SK-N-SH (cell line): ENCODE measurements at regions not wholly inside any gene's neighbourhood (a gene's known extent, or its start where the extent isn't known, plus 50 kb on each side); places are given as distances from the start of the nearest gene placed in this dataset.

Source experiments
- CTCF ChIA-PET: fragments of 300-600, 350-600 bp; formaldehyde crosslinking; extraction: SDS; loops from one replicate; lab custom pipeline; 2021; lab: Yijun Ruan, JAX
- POLR2A ChIA-PET: fragments of 350-600 bp; sonication (Branson Sonifier 250); formaldehyde crosslinking; extraction: SDS; loops from one replicate; lab custom pipeline; 2020; ENCODE audit warnings: antibody characterized with exemption, inconsistent platforms; lab: Yijun Ruan, JAX
- DNase-seq: peaks from one replicate; pipeline ENCODE4 v3.0.0; 2012
- H2AFZ ChIP-seq: fragments of 200-600 bp; sonication (generic); 2 replicates; pipeline ENCODE4 v1.8.1; 2016; ENCODE audit warnings: antibody characterized with exemption, mild to moderate bottlenecking, low read depth
- H3F3A ChIP-seq: fragments of 200-600 bp; sonication (generic); replicated peaks from 2 replicates; pipeline ENCODE3; 2016; ENCODE audit warnings: antibody characterized with exemption, mild to moderate bottlenecking; ENCODE audit not compliant: insufficient read depth
- H3K27ac ChIP-seq, 2 experiments: fragments of 200-500 bp in 1 of 2; fragments of 200-600 bp in 1 of 2; sonication (Bioruptor generic) in 1 of 2; sonication (generic), shearing (Covaris generic) in 1 of 2; 2 replicates each; pipeline versions ENCODE4 v1.5.1 to v1.6.1; 2014 to 2016; ENCODE audit warnings: low read depth in 2 of 2, inconsistent platforms in 1 of 2, low read length in 1 of 2, mild to moderate bottlenecking in 1 of 2, mixed read lengths in 1 of 2
- H3K27me3 ChIP-seq: fragments of 200-600 bp; sonication (generic), shearing (Covaris generic); 2 replicates; pipeline ENCODE4 v1.6.1; 2016; ENCODE audit warnings: mixed run types; ENCODE audit not compliant: insufficient read depth
- H3K36me3 ChIP-seq, 2 experiments: fragments of 200-500 bp in 1 of 2; fragments of 200-600 bp in 1 of 2; sonication (Bioruptor generic) in 1 of 2; sonication (generic) in 1 of 2; replicated peaks in 1 of 2; 2 replicates each; pipeline versions ENCODE3 to v1.5.1; 2014 to 2016; ENCODE audit warnings: low read length in 1 of 2, mild to moderate bottlenecking in 1 of 2; ENCODE audit not compliant: insufficient read depth in 2 of 2, control insufficient read depth in 1 of 2
- H3K4me1 ChIP-seq, 2 experiments: fragments of 200-500 bp in 1 of 2; fragments of 200-600 bp in 1 of 2; sonication (Bioruptor generic) in 1 of 2; sonication (generic), shearing (Covaris generic) in 1 of 2; 2 replicates each; pipeline versions ENCODE4 v1.5.1 to v1.6.1; 2014 to 2016; ENCODE audit warnings: low read depth in 1 of 2, low read length in 1 of 2, mixed run types in 1 of 2; ENCODE audit not compliant: insufficient read depth in 2 of 2, control insufficient read depth in 1 of 2
- H3K4me2 ChIP-seq: fragments of 200-600 bp; sonication (generic), shearing (Covaris generic); 2 replicates; pipeline ENCODE4 v1.6.1; 2017; ENCODE audit warnings: mixed run types
- H3K4me3 ChIP-seq, 2 experiments: fragments of 200-500 bp in 1 of 2; fragments of 200-600 bp in 1 of 2; sonication (Bioruptor generic) in 1 of 2; sonication (generic), shearing (Covaris generic) in 1 of 2; 2 replicates each; pipeline versions ENCODE4 v1.5.1 to v1.8.1; 2014 to 2016; ENCODE audit warnings: low read depth in 2 of 2, inconsistent platforms in 1 of 2, low read length in 1 of 2, mild to moderate bottlenecking in 1 of 2, mixed read lengths in 1 of 2, moderate library complexity in 1 of 2
- H3K79me2 ChIP-seq: fragments of 200-600 bp; sonication (generic); 2 replicates; pipeline ENCODE4 v1.8.1; 2017; ENCODE audit warnings: mild to moderate bottlenecking; ENCODE audit not compliant: insufficient read depth
- H3K9ac ChIP-seq: fragments of 200-600 bp; sonication (generic); 2 replicates; pipeline ENCODE4 v1.6.1; 2017; ENCODE audit warnings: mixed run types
- H3K9me2 ChIP-seq: fragments of 200-600 bp; sonication (generic); 2 replicates; pipeline ENCODE4 v1.6.1; 2017; ENCODE audit warnings: mixed run types
- H3K9me3 ChIP-seq: fragments of 200-600 bp; sonication (generic); 2 replicates; pipeline ENCODE4 v1.6.1; 2017; ENCODE audit warnings: mixed run types, mild to moderate bottlenecking, moderate library complexity
- H4K20me1 ChIP-seq: fragments of 200-600 bp; sonication (generic); 2 replicates; pipeline ENCODE4 v1.6.1; 2017; ENCODE audit warnings: mild to moderate bottlenecking, mixed run types; ENCODE audit not compliant: insufficient read depth
- CHD2 ChIP-seq: fragments of 150-350 bp; IDR thresholded peaks from 2 replicates; pipeline ENCODE4 v1.6.1; 2018; ENCODE audit warnings: low read length; ENCODE audit not compliant: partially characterized antibody
- FOXM1 ChIP-seq: IDR thresholded peaks from 2 replicates; pipeline ENCODE4 v1.4.0; 2012; ENCODE audit warnings: low read depth, mild to moderate bottlenecking
- GATA2 ChIP-seq: sonication (generic); formaldehyde crosslinking; IDR thresholded peaks from 2 replicates; pipeline ENCODE4 v1.5.0; 2020; ENCODE audit warnings: mild to moderate bottlenecking, missing genetic modification reagents
- JUND ChIP-seq: IDR thresholded peaks from 2 replicates; pipeline ENCODE4 v1.4.0; 2012
- MAX ChIP-seq: IDR thresholded peaks from 2 replicates; pipeline ENCODE4 v1.4.0; 2012; ENCODE audit warnings: low read depth
- MEF2A ChIP-seq: IDR thresholded peaks from 2 replicates; pipeline ENCODE4 v1.4.0; 2012; ENCODE audit warnings: low read depth, borderline replicate concordance
- NFIC ChIP-seq: IDR thresholded peaks from 2 replicates; pipeline ENCODE4 v1.4.0; 2012; ENCODE audit warnings: borderline replicate concordance
- RAD21 ChIP-seq: IDR thresholded peaks from 2 replicates; pipeline ENCODE4 v1.6.1; 2012; ENCODE audit warnings: mild to moderate bottlenecking, low read length
- RCOR1 ChIP-seq: fragments of 150-350 bp; IDR thresholded peaks from 2 replicates; pipeline ENCODE4 v1.6.1; 2017; ENCODE audit warnings: antibody characterized with exemption, low read length
- REST ChIP-seq: IDR thresholded peaks from 2 replicates; pipeline ENCODE4 v1.6.1; 2012; ENCODE audit warnings: mild to moderate bottlenecking, low read depth, low read length, moderate library complexity
- RFX5 ChIP-seq: IDR thresholded peaks from 2 replicates; pipeline ENCODE4 v1.6.1; 2012; ENCODE audit warnings: mild to moderate bottlenecking, improper control_type of control experiment, low read length
- RXRA ChIP-seq: IDR thresholded peaks from 2 replicates; pipeline ENCODE4 v1.4.0; 2012; ENCODE audit warnings: low read depth, mild to moderate bottlenecking, borderline replicate concordance
- TAF1 ChIP-seq: IDR thresholded peaks from 2 replicates; pipeline ENCODE4 v1.6.1; 2012; ENCODE audit warnings: low read depth, mild to moderate bottlenecking, low read length, moderate library complexity, borderline replicate concordance
- USF1 ChIP-seq: IDR thresholded peaks from 2 replicates; pipeline ENCODE4 v1.4.0; 2012; ENCODE audit warnings: low read depth, borderline replicate concordance
- USF2 ChIP-seq: fragments of 150-350 bp; IDR thresholded peaks from 2 replicates; pipeline ENCODE4 v1.6.1; 2017; ENCODE audit warnings: antibody characterized with exemption, low read length, low read depth, borderline replicate concordance
- WGBS: methylation state at CpG from one replicate; pipeline ENCODE4 v1.1.6; 2017; ENCODE audit warnings: low lambda C conversion rate; 5-methylcytosine and 5-hydroxymethylcytosine counted together

GRCh38 chr5:155898284-155898683 is 428.7 kb upstream of the SGCD start:
- H3K9ac ChIP-seq: no peak overlapping the region
- ChIA-PET POLR2A (no interaction called here), CTCF (no interaction called here)
- H3K27me3 ChIP-seq: no peaks in the 10 kb centered on the region
- no peak for TF ChIP-seq RAD21
- TF ChIP-seq MEF2A: no peak
- no peak for TF ChIP-seq JUND
- H3K79me2 ChIP-seq: no peaks in the 10 kb centered on the region
- no peak overlapping the region for H2AFZ ChIP-seq
- no peaks in the 10 kb centered on the region for H3K36me3 ChIP-seq
- H3K27ac ChIP-seq: no peak overlapping the region
- DNase-seq: no peak
- no peaks in the 10 kb centered on the region for H3K9me2 ChIP-seq
- H3K9me3 ChIP-seq: no peaks in the 10 kb centered on the region
- no peaks in the 10 kb centered on the region for H3F3A ChIP-seq
- H3K4me2 ChIP-seq: no peak overlapping the region
- no peak overlapping the region for H3K4me3 ChIP-seq
- no peaks in the 10 kb centered on the region for H3K4me1 ChIP-seq
- no peaks in the 10 kb centered on the region for H4K20me1 ChIP-seq

GRCh38 chr5:155903791-155904190 is 423.2 kb upstream of the SGCD start:
- Histone ChIP-seq H3K36me3 (no peaks in the 10 kb centered on the region), H3K9me2 (no peaks in the 10 kb centered on the region), H3K9ac (no peak overlapping the region), H3F3A (no peaks in the 10 kb centered on the region), H3K4me3 (no peak overlapping the region), H3K4me2 (no peak overlapping the region), H3K4me1 (no peaks in the 10 kb centered on the region), H4K20me1 (no peaks in the 10 kb centered on the region), H3K79me2 (no peaks in the 10 kb centered on the region), H3K27ac (no peak overlapping the region), H3K9me3 (no peaks in the 10 kb centered on the region), H2AFZ (no peak overlapping the region), H3K27me3 (no peaks in the 10 kb centered on the region)
- ChIA-PET CTCF (no interaction called here), POLR2A (no interaction called here)
- TF ChIP-seq USF1 (no peak), RFX5 (no peak), CHD2 (no peak), RCOR1 (no peak), MAX (no peak), FOXM1 (no peak), RXRA (no peak), GATA2 (CRISPR knock-in tag) (no peak), TAF1 (no peak), NFIC (no peak), MEF2A (no peak), RAD21 (no peak), USF2 (no peak), REST (no peak)
- DNase-seq: no peak
- WGBS: 49% methylated on average over 4 of the region's 4 CpGs
